Right lobe of liver (tissue), 4 donors: ENCODE measurements at regions not wholly inside any gene's neighbourhood (a gene's known extent, or its start where the extent isn't known, plus 50 kb on each side); places are given as distances from the start of the nearest gene placed in this dataset.

Source experiments
- CTCF ChIP-seq, 4 donors: fragments of 200-600 bp in 3 of 4; fragments of 450-650 bp in 1 of 4; IDR thresholded peaks; one replicate each; pipeline versions ENCODE4 v1.5.1 to v1.8.0; 2016 to 2022; ENCODE audit warnings: antibody characterized with exemption in 4 of 4, mild to moderate bottlenecking in 2 of 4
- POLR2A ChIP-seq: fragments of 450-650 bp; IDR thresholded peaks from one replicate; pipeline ENCODE4 v1.6.1; 2017; ENCODE audit warnings: antibody characterized with exemption, mild to moderate bottlenecking
- donor health status: DM: no; HTN: no; CAD: no.
- donor health status: DM: no; HTN: no; CAD: no.
- donor health status: DM: no; HTN: yes; CAD: no.

- no peak for TF ChIP-seq CTCF (IDR thresholded peaks at IDR 0.05)
- TF ChIP-seq POLR2A, result no peak
Measured at GRCh38 chr17:34117332-34117731, 137.8 kb upstream of the CCL2 start.
